GM12878 (cell line): ENCODE measurements at regions not wholly inside any gene's neighbourhood (a gene's known extent, or its start where the extent isn't known, plus 50 kb on each side); places are given as distances from the start of the nearest gene placed in this dataset.
A peak's percentile ranks its signal among the peaks of the same experiment; 100 is the strongest.

Experiments
- BCLAF1 ChIP-seq: fragments of 450-650 bp; IDR thresholded peaks from 2 replicates; pipeline ENCODE4 v1.6.1; 2017; ENCODE audit warnings: antibody characterized with exemption, mild to moderate bottlenecking, moderate library complexity
- CHD2 ChIP-seq: IDR thresholded peaks from 2 replicates; pipeline ENCODE4 v1.6.1; 2011; ENCODE audit warnings: low read depth, low read length, improper control_type of control experiment, borderline replicate concordance
- CUX1 ChIP-seq: IDR thresholded peaks from 2 replicates; pipeline ENCODE4 v1.6.1; 2012; ENCODE audit warnings: improper control_type of control experiment, low read depth, low read length; ENCODE audit not compliant: insufficient replicate concordance
- ETV6 ChIP-seq, 2 experiments: fragments of 450-650 bp in 1 of 2; IDR thresholded peaks in 1 of 2; conservative IDR thresholded peaks in 1 of 2; 2 replicates each; pipeline ENCODE4 v1.6.1; 2014; ENCODE audit warnings: antibody characterized with exemption in 1 of 2, borderline replicate concordance in 1 of 2, low read depth in 1 of 2, mild to moderate bottlenecking in 1 of 2, moderate library complexity in 1 of 2
- HSF1 ChIP-seq: fragments of 150-350 bp; IDR thresholded peaks from 2 replicates; pipeline ENCODE4 v1.6.1; 2014; ENCODE audit warnings: mild to moderate bottlenecking, low read depth, low read length
- IRF3 ChIP-seq: fragments of 450-650 bp; IDR thresholded peaks from 2 replicates; pipeline ENCODE4 v1.6.1; 2014; ENCODE audit warnings: mild to moderate bottlenecking
- MYC ChIP-seq: IDR thresholded peaks from 2 replicates; pipeline ENCODE4 v1.6.1; 2011; ENCODE audit warnings: mild to moderate bottlenecking, low read length, moderate library complexity, inconsistent platforms; ENCODE audit not compliant: insufficient read depth, insufficient replicate concordance, insufficient read length, severe bottlenecking
- NFXL1 ChIP-seq: fragments of 450-650 bp; IDR thresholded peaks from 2 replicates; pipeline ENCODE4 v1.6.1; 2017; ENCODE audit warnings: antibody characterized with exemption, mild to moderate bottlenecking, borderline replicate concordance
- NFYA ChIP-seq: IDR thresholded peaks from 2 replicates; pipeline ENCODE4 v1.6.1; 2011; ENCODE audit warnings: low read depth, mild to moderate bottlenecking, low read length, improper control_type of control experiment, borderline replicate concordance
- SREBF2 ChIP-seq: IDR thresholded peaks from 2 replicates; pipeline ENCODE4 v1.6.1; 2012; ENCODE audit warnings: mild to moderate bottlenecking, low read length
- TCF12 ChIP-seq: IDR thresholded peaks from 2 replicates; pipeline ENCODE4 v1.6.1; 2011; ENCODE audit warnings: low read depth, mild to moderate bottlenecking, low read length
- YY1 ChIP-seq: IDR thresholded peaks from 2 replicates; pipeline ENCODE4 v1.6.1; 2011; ENCODE audit warnings: low read depth, mild to moderate bottlenecking, low read length
- ZBED1 ChIP-seq: IDR thresholded peaks from 2 replicates; pipeline ENCODE4 v1.6.1; 2016; ENCODE audit warnings: borderline replicate concordance
- ZNF24 ChIP-seq: fragments of 450-650 bp; IDR thresholded peaks from 2 replicates; pipeline ENCODE4 v1.6.1; 2017; ENCODE audit warnings: antibody characterized with exemption, mild to moderate bottlenecking
- TF ChIP-seq, protein P1 (sequence below): IDR thresholded peaks from 2 replicates; pipeline ENCODE4 v1.6.1; 2012; ENCODE audit warnings: low read length, inconsistent platforms
- TF ChIP-seq, protein P2 (sequence below): IDR thresholded peaks from 2 replicates; pipeline ENCODE4 v1.6.1; 2012; ENCODE audit warnings: low read depth, low read length, improper control_type of control experiment

DNA sequence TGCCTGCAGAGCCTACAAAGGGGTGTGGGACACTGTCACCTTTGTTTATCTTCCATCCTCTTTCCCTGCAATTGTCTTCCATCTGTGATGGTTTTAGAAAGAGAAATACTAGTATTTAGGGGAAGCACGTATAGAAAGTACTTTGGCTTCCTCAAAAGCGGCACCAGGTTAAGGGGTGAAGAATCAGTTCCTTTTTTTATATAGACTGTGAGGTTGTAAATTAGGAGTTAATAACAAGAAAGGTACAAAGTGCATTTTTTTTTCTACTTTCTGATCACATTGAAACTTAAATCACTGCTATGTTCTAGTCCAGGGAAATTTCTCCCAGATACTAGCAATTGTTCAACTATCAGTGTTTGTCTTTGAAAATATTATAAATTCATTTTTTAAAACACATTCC lies 219.3 kb downstream of the CEMIP2 start (continued):
- peak; percentile 73 for TF ChIP-seq CUX1
- no peak for TF ChIP-seq HSF1
- TF ChIP-seq NFYA, result no peak
- no peak for TF ChIP-seq SREBF2
- TF ChIP-seq NFXL1, result no peak
- TF ChIP-seq, protein P1, sequence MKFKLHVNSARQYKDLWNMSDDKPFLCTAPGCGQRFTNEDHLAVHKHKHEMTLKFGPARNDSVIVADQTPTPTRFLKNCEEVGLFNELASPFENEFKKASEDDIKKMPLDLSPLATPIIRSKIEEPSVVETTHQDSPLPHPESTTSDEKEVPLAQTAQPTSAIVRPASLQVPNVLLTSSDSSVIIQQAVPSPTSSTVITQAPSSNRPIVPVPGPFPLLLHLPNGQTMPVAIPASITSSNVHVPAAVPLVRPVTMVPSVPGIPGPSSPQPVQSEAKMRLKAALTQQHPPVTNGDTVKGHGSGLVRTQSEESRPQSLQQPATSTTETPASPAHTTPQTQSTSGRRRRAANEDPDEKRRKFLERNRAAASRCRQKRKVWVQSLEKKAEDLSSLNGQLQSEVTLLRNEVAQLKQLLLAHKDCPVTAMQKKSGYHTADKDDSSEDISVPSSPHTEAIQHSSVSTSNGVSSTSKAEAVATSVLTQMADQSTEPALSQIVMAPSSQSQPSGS, result 0 out of 2 replicates have a peak, but pooled peaks have one; percentile 28
- no peak for TF ChIP-seq ETV6 (conservative IDR thresholded peaks at IDR 0.05 in 1 of 2, IDR thresholded peaks at IDR 0.05 in 1 of 2; ENCODE audit: borderline replicate concordance in 1 of 2, low read depth in 1 of 2)
- TF ChIP-seq ZNF24, result peak; percentile 64; the same call in 1 of the 2 replicates
- no peak for TF ChIP-seq BCLAF1
- TF ChIP-seq, protein P2, sequence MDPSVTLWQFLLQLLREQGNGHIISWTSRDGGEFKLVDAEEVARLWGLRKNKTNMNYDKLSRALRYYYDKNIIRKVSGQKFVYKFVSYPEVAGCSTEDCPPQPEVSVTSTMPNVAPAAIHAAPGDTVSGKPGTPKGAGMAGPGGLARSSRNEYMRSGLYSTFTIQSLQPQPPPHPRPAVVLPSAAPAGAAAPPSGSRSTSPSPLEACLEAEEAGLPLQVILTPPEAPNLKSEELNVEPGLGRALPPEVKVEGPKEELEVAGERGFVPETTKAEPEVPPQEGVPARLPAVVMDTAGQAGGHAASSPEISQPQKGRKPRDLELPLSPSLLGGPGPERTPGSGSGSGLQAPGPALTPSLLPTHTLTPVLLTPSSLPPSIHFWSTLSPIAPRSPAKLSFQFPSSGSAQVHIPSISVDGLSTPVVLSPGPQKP, result no peak
- TF ChIP-seq IRF3, result no peak
- no peak for TF ChIP-seq ZBED1
- no peak for TF ChIP-seq MYC
- peak; percentile 65; the same call in 1 of the 2 replicates for TF ChIP-seq CHD2
- TF ChIP-seq TCF12, result no peak
- TF ChIP-seq YY1, result no peak
